GM21526 (cell line): ENCODE measurements at regions not wholly inside any gene's neighbourhood (a gene's known extent, or its start where the extent isn't known, plus 50 kb on each side); places are given as distances from the start of the nearest gene placed in this dataset.

ENCODE experiments used
- ATAC-seq: cut with Tn5 transposase; IDR thresholded peaks from one replicate; pipeline ENCODE4 v1.9.1; 2021; ENCODE audit warnings: moderate library complexity; ENCODE audit not compliant: unreplicated experiment, low FRiP score

GRCh38 chr18:25457126-25457525 is 105.2 kb upstream of the ZNF521 start:
- ATAC-seq: no peak

- ATAC-seq: no peak
Measured at GRCh38 chr18:25456334-25457010, 104.5 kb upstream of the ZNF521 start.

- no peak for ATAC-seq
Measured at GRCh38 chr18:25455646-25456045, 103.7 kb upstream of the ZNF521 start.

- no peak for ATAC-seq
Measured at GRCh38 chr18:25455159-25455558, 103.2 kb upstream of the ZNF521 start.

GRCh38 chr18:25454730-25455129 is 102.8 kb upstream of the ZNF521 start:
- no peak for ATAC-seq

- ATAC-seq: no peak
Measured at GRCh38 chr18:25454270-25454659, 102.3 kb upstream of the ZNF521 start.

- no peak for ATAC-seq
Measured at GRCh38 chr18:25453556-25454269, 101.7 kb upstream of the ZNF521 start.

GRCh38 chr18:25451077-25451658 is 99.2 kb upstream of the ZNF521 start:
- no peak for ATAC-seq

GRCh38 chr18:25449046-25449445 is 97.1 kb upstream of the ZNF521 start:
- ATAC-seq: no peak

GRCh38 chr18:25446972-25447371 is 95.0 kb upstream of the ZNF521 start:
- ATAC-seq: peak; percentile 55

- ATAC-seq: no peak
Measured at GRCh38 chr18:25445430-25445829, 93.5 kb upstream of the ZNF521 start.

- no peak for ATAC-seq
Measured at GRCh38 chr18:25443776-25444175, 91.8 kb upstream of the ZNF521 start.

- no peak for ATAC-seq
Measured at GRCh38 chr18:25435149-25435782, 83.3 kb upstream of the ZNF521 start.

GRCh38 chr18:25434745-25435144 is 82.8 kb upstream of the ZNF521 start:
- ATAC-seq: no peak

GRCh38 chr18:25433590-25433989 is 81.6 kb upstream of the ZNF521 start:
- no peak for ATAC-seq

- ATAC-seq: no peak
Measured at GRCh38 chr18:25425024-25425423, 73.1 kb upstream of the ZNF521 start.

- ATAC-seq: no peak
Measured at GRCh38 chr18:25423760-25424159, 71.8 kb upstream of the ZNF521 start.

- no peak for ATAC-seq
Measured at GRCh38 chr18:25423267-25423666, 71.3 kb upstream of the ZNF521 start.

- ATAC-seq: no peak
Measured at GRCh38 chr18:25422230-25422629, 70.3 kb upstream of the ZNF521 start.

- no peak for ATAC-seq
Measured at GRCh38 chr18:25420077-25420825, 68.3 kb upstream of the ZNF521 start.

GRCh38 chr18:25416374-25416773 is 64.4 kb upstream of the ZNF521 start:
- ATAC-seq: no peak
